Mesenchymal stem cell (in vitro differentiated cells and primary cell): ENCODE measurements at regions not wholly inside any gene's neighbourhood (a gene's known extent, or its start where the extent isn't known, plus 50 kb on each side); places are given as distances from the start of the nearest gene placed in this dataset.

Source experiments
- DNase-seq: peaks from one replicate; pipeline ENCODE4 v3.0.0-alpha.2; 2013
- H2AFZ ChIP-seq: one replicate; pipeline ENCODE4 v1.6.1; 2013; ENCODE audit warnings: low read depth, mild to moderate bottlenecking, control low read depth, inconsistent platforms, low read length, moderate library complexity
- H2AK5ac ChIP-seq: 2 replicates; pipeline ENCODE4 v1.6.1; 2013; ENCODE audit warnings: low read length, moderate library complexity, mild to moderate bottlenecking, inconsistent platforms; ENCODE audit not compliant: severe bottlenecking
- H2BK120ac ChIP-seq: one replicate; pipeline ENCODE4 v1.6.1; 2013; ENCODE audit warnings: low read depth, mild to moderate bottlenecking, inconsistent platforms, low read length, moderate library complexity
- H2BK12ac ChIP-seq, 2 experiments: one replicate each; pipeline ENCODE4 v1.6.1; 2013; ENCODE audit warnings: inconsistent platforms in 2 of 2, low read length in 2 of 2, mild to moderate bottlenecking in 2 of 2, moderate library complexity in 2 of 2, control low read depth in 1 of 2
- H2BK15ac ChIP-seq: one replicate; pipeline ENCODE4 v1.6.1; 2013; ENCODE audit warnings: mild to moderate bottlenecking, low read depth, inconsistent platforms; ENCODE audit not compliant: poor library complexity, severe bottlenecking
- H2BK5ac ChIP-seq: 2 replicates; pipeline ENCODE4 v1.6.1; 2013; ENCODE audit warnings: low read depth, mild to moderate bottlenecking, low read length, control low read depth, inconsistent platforms; ENCODE audit not compliant: poor library complexity, severe bottlenecking
- H3K14ac ChIP-seq, 2 experiments: one replicate each; pipeline ENCODE4 v1.6.1; 2013; ENCODE audit warnings: inconsistent platforms in 2 of 2, low read length in 2 of 2, control low read depth in 1 of 2, mild to moderate bottlenecking in 1 of 2, moderate library complexity in 1 of 2
- H3K18ac ChIP-seq, 2 experiments: one replicate each; pipeline ENCODE4 v1.6.1; 2013; ENCODE audit warnings: inconsistent platforms in 2 of 2, low read length in 2 of 2, control low read depth in 1 of 2, low read depth in 1 of 2, mild to moderate bottlenecking in 1 of 2
- H3K23ac ChIP-seq, 2 experiments: one replicate each; pipeline ENCODE4 v1.6.1; 2013; ENCODE audit warnings: inconsistent platforms in 2 of 2, low read length in 2 of 2, mild to moderate bottlenecking in 2 of 2, moderate library complexity in 2 of 2, control low read depth in 1 of 2
- H3K27ac ChIP-seq: 2 replicates; pipeline ENCODE4 v1.5.1; 2013; ENCODE audit warnings: mild to moderate bottlenecking, moderate library complexity, low read length, control low read depth, inconsistent platforms; ENCODE audit not compliant: poor library complexity, severe bottlenecking
- H3K27me3 ChIP-seq, 2 experiments: 2 replicates each; pipeline versions ENCODE4 v1.6.1 to v1.7.0; 2013; ENCODE audit warnings: low read length in 2 of 2, mild to moderate bottlenecking in 2 of 2, moderate library complexity in 2 of 2, control low read depth in 1 of 2, inconsistent platforms in 1 of 2; ENCODE audit not compliant: control insufficient read depth in 1 of 2, insufficient read depth in 1 of 2
- H3K36me3 ChIP-seq, 2 experiments: 2 replicates each; pipeline versions ENCODE4 v1.6.1 to v1.7.0; 2013; ENCODE audit warnings: low read length in 2 of 2, control low read depth in 1 of 2, inconsistent platforms in 1 of 2, low read depth in 1 of 2, mild to moderate bottlenecking in 1 of 2; ENCODE audit not compliant: insufficient read depth in 2 of 2, control insufficient read depth in 1 of 2
- H3K4ac ChIP-seq, 2 experiments: one replicate each; pipeline ENCODE4 v1.6.1; 2013; ENCODE audit warnings: inconsistent platforms in 2 of 2, low read length in 2 of 2, mild to moderate bottlenecking in 2 of 2, moderate library complexity in 2 of 2, control low read depth in 1 of 2, low read depth in 1 of 2
- H3K4me1 ChIP-seq: 2 replicates; pipeline ENCODE4 v1.6.1; 2013; ENCODE audit warnings: low read depth, low read length, control low read depth; ENCODE audit not compliant: control insufficient read depth, insufficient read depth
- H3K4me2 ChIP-seq: 2 replicates; pipeline ENCODE4 v1.6.1; 2013; ENCODE audit warnings: low read length, mild to moderate bottlenecking, inconsistent platforms; ENCODE audit not compliant: poor library complexity, severe bottlenecking
- H3K4me3 ChIP-seq, 2 experiments: 2 replicates each; pipeline versions ENCODE4 v1.5.1 to v1.7.0; 2013; ENCODE audit warnings: low read length in 2 of 2, mild to moderate bottlenecking in 2 of 2, control low read depth in 1 of 2, low read depth in 1 of 2; ENCODE audit not compliant: insufficient read depth in 1 of 2
- H3K79me1 ChIP-seq: replicated peaks from 2 replicates; pipeline ENCODE4 v1.6.1; 2013; ENCODE audit warnings: mild to moderate bottlenecking, control low read depth, low read length, inconsistent platforms; ENCODE audit not compliant: poor library complexity, severe bottlenecking
- H3K9ac ChIP-seq: 2 replicates; pipeline ENCODE4 v1.7.0; 2013; ENCODE audit warnings: mild to moderate bottlenecking, low read length, moderate library complexity
- H3K9me3 ChIP-seq: 2 replicates; pipeline ENCODE4 v1.7.0; 2013; ENCODE audit warnings: mild to moderate bottlenecking, low read length; ENCODE audit not compliant: control insufficient read depth
- H4K8ac ChIP-seq: one replicate; pipeline ENCODE4 v1.6.1; 2013; ENCODE audit warnings: inconsistent platforms, mild to moderate bottlenecking, low read length, moderate library complexity
- H4K91ac ChIP-seq: one replicate; pipeline ENCODE4 v1.6.1; 2013; ENCODE audit warnings: mild to moderate bottlenecking, low read length, inconsistent platforms
- WGBS: methylation state at CpG from one replicate; pipeline ENCODE4 v1.1.7; 2013; ENCODE audit warnings: mixed read lengths; 5-methylcytosine and 5-hydroxymethylcytosine counted together

GRCh38 chr9:19614294-19614693 is 174.5 kb downstream of the SLC24A2 start:
- no peak overlapping the region for H4K8ac ChIP-seq
- H2AK5ac ChIP-seq: no peak overlapping the region
- H3K4me1 ChIP-seq: no peaks in the 10 kb centered on the region
- H3K18ac ChIP-seq: no peak overlapping the region
- H2BK120ac ChIP-seq: no peak overlapping the region
- H3K4me3 ChIP-seq: no peak overlapping the region
- no peak overlapping the region for H3K4me2 ChIP-seq
- no peak overlapping the region for H3K4ac ChIP-seq
- no peak overlapping the region for H3K9ac ChIP-seq
- DNase-seq: no peak
- H3K14ac ChIP-seq: no peak overlapping the region
- H2AFZ ChIP-seq: no peak overlapping the region
- no peak overlapping the region for H2BK5ac ChIP-seq
- no peak overlapping the region for H2BK15ac ChIP-seq
- no peak overlapping the region for H2BK12ac ChIP-seq
- H3K23ac ChIP-seq: no peak overlapping the region
- no peak overlapping the region for H3K27ac ChIP-seq
- H4K91ac ChIP-seq: no peak overlapping the region
- no peaks in the 10 kb centered on the region for H3K36me3 ChIP-seq
- H3K9me3 ChIP-seq: no peaks in the 10 kb centered on the region
- H3K79me1 ChIP-seq: no peaks in the 10 kb centered on the region
- H3K27me3 ChIP-seq: peaks cover 0 to 8% of the 10 kb centered on the region in 2 experiments

- Histone ChIP-seq H3K27ac (no peak overlapping the region), H2BK5ac (no peak overlapping the region), H2BK15ac (no peak overlapping the region), H3K23ac (no peak overlapping the region), H3K4me2 (no peak overlapping the region), H2AK5ac (no peak overlapping the region), H3K4me1 (no peaks in the 10 kb centered on the region), H3K4me3 (no peak overlapping the region), H3K18ac (no peak overlapping the region), H2BK12ac (no peak overlapping the region), H2AFZ (no peak overlapping the region), H3K9me3 (no peaks in the 10 kb centered on the region), H3K9ac (no peak overlapping the region), H2BK120ac (no peak overlapping the region), H4K8ac (no peak overlapping the region), H3K14ac (no peak overlapping the region), H3K4ac (no peak overlapping the region), H4K91ac (no peak overlapping the region), H3K27me3 (peaks cover 0 to 15% of the 10 kb centered on the region in 2 experiments), H3K79me1 (no peaks in the 10 kb centered on the region), H3K36me3 (no peaks in the 10 kb centered on the region)
- WGBS: no CpG with 5 or more reads among the region's 2 CpGs
- DNase-seq: no peak
These were observed 188.3 kb downstream of the SLC24A2 start for GRCh38 chr9:19600538-19600937.

DNA sequence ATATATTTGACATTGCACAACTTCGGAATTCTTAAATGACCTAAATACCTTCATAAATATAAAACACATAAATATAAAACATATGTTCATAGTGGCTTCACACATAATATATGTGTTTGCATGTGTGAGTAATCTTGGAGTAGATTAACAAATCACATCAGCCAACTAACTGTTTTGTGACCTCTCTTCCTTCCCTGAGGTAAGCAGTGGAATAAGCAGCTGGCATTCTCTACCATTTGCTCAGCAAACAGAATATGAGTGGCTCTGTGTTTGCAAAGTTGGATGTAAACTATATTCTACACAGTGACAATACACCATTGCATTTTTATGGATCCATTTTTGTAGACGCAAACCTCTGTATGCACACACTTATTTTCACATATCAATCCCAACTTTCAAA is 189.9 kb downstream of the ACER2 start:
- no peak overlapping the region for H4K8ac ChIP-seq
- H2BK12ac ChIP-seq: no peak overlapping the region
- H2BK5ac ChIP-seq: no peak overlapping the region
- no peaks in the 10 kb centered on the region for H3K36me3 ChIP-seq
- H3K23ac ChIP-seq: no peak overlapping the region
- no peak overlapping the region for H2AK5ac ChIP-seq
- H2BK120ac ChIP-seq: no peak overlapping the region
- H3K4me2 ChIP-seq: no peak overlapping the region
- no peak overlapping the region for H3K4ac ChIP-seq
- H3K4me3 ChIP-seq: no peak overlapping the region
- H2BK15ac ChIP-seq: no peak overlapping the region
- H3K9me3 ChIP-seq: no peaks in the 10 kb centered on the region
- no peak overlapping the region for H3K14ac ChIP-seq
- no peak overlapping the region for H2AFZ ChIP-seq
- H3K27me3 ChIP-seq: peaks cover 0 to 19% of the 10 kb centered on the region in 2 experiments
- no peak overlapping the region for H3K18ac ChIP-seq
- no peak overlapping the region for H4K91ac ChIP-seq
- DNase-seq: no peak
- WGBS: 100% methylated on average over 1 of the region's 2 CpGs
- H3K4me1 ChIP-seq: no peaks in the 10 kb centered on the region
- no peak overlapping the region for H3K9ac ChIP-seq
- H3K79me1 ChIP-seq: no peaks in the 10 kb centered on the region
- no peak overlapping the region for H3K27ac ChIP-seq

GRCh38 chr9:19597176-19597575 is 188.4 kb downstream of the ACER2 start:
- no peak for DNase-seq
- Histone ChIP-seq H2AK5ac (no peak overlapping the region), H2BK12ac (no peak overlapping the region), H3K27ac (no peak overlapping the region), H3K18ac (no peak overlapping the region), H4K8ac (no peak overlapping the region), H3K9ac (no peak overlapping the region), H3K9me3 (no peaks in the 10 kb centered on the region), H3K14ac (no peak overlapping the region), H2BK5ac (no peak overlapping the region), H3K4me2 (no peak overlapping the region), H2BK120ac (no peak overlapping the region), H3K4me3 (no peak overlapping the region), H3K36me3 (no peaks in the 10 kb centered on the region), H3K79me1 (no peaks in the 10 kb centered on the region), H2AFZ (no peak overlapping the region), H2BK15ac (no peak overlapping the region), H3K23ac (no peak overlapping the region), H3K4ac (no peak overlapping the region), H3K27me3 (peaks cover 0 to 21% of the 10 kb centered on the region in 2 experiments), H3K4me1 (no peaks in the 10 kb centered on the region), H4K91ac (no peak overlapping the region)
- WGBS: 89% methylated on average over 2 of the region's 4 CpGs
